Epidermal melanocyte (primary cell): ENCODE measurements at regions not wholly inside any gene's neighbourhood (a gene's known extent, or its start where the extent isn't known, plus 50 kb on each side); places are given as distances from the start of the nearest gene placed in this dataset.
"Not testable (repeated sequence)": the region's sequence is repeated elsewhere in the genome, so short reads cannot be mapped to it uniquely, and the experiment has no call there.

ENCODE experiments used
- DNase-seq: peaks from one replicate; pipeline ENCODE4 v3.0.0; 2011; ENCODE audit warnings: low spot score; ENCODE audit not compliant: insufficient read length

- peak; percentile 65 for DNase-seq
These were observed 94.1 kb downstream of the SLC25A47 start for GRCh38 chr14:100416921-100417860.

- no peak for DNase-seq
These were observed 96.7 kb downstream of the SLC25A47 start for GRCh38 chr14:100419856-100420255.

- DNase-seq = no peak
These were observed 98.8 kb downstream of the SLC25A47 start for GRCh38 chr14:100421756-100422470.

GRCh38 chr14:100422556-100423316 is 99.6 kb downstream of the SLC25A47 start:
- DNase-seq = no peak

GRCh38 chr14:100423317-100424010 is 100.3 kb downstream of the SLC25A47 start:
- no peak for DNase-seq

GRCh38 chr14:100424504-100425428 is 101.6 kb downstream of the SLC25A47 start:
- DNase-seq = no peak

- DNase-seq = no peak
These were observed 102.3 kb downstream of the SLC25A47 start for GRCh38 chr14:100425429-100425827.

- DNase-seq = no peak
These were observed 103.2 kb downstream of the SLC25A47 start for GRCh38 chr14:100426314-100426713.

GRCh38 chr14:100427166-100427565 is 104.0 kb downstream of the SLC25A47 start:
- DNase-seq = no peak

- DNase-seq = no peak
These were observed 105.6 kb downstream of the SLC25A47 start for GRCh38 chr14:100428727-100429126.

GRCh38 chr14:100429537-100429936 is 106.4 kb downstream of the SLC25A47 start:
- DNase-seq = no peak

- DNase-seq = no peak
These were observed 107.4 kb downstream of the SLC25A47 start for GRCh38 chr14:100430571-100430970.

- DNase-seq = not testable (repeated sequence)
These were observed 108.3 kb downstream of the SLC25A47 start for GRCh38 chr14:100431461-100431860.

- DNase-seq = no peak
These were observed 109.7 kb downstream of the SLC25A47 start for GRCh38 chr14:100432652-100433427.

GRCh38 chr14:100433428-100433814 is 110.3 kb downstream of the SLC25A47 start:
- no peak for DNase-seq

GRCh38 chr14:100434033-100434601 is 111.0 kb downstream of the SLC25A47 start:
- no peak for DNase-seq

- no peak for DNase-seq
These were observed 111.8 kb downstream of the SLC25A47 start for GRCh38 chr14:100434911-100435438.

GRCh38 chr14:100435459-100435858 is 112.3 kb downstream of the SLC25A47 start:
- no peak for DNase-seq
